PC-9 (cell line): ENCODE measurements at regions not wholly inside any gene's neighbourhood (a gene's known extent, or its start where the extent isn't known, plus 50 kb on each side); places are given as distances from the start of the nearest gene placed in this dataset.

Experiments used
- BruUV-seq: library from RNA; stranded (reverse); fragments of 400-500 nt; replicated peaks from 2 replicates; lab custom pipeline; 2021; lab: Mats Ljungman, UMichigan
- CTCF ChIA-PET: fragments of 300-600 bp; sonication (Branson Sonifier 250); formaldehyde crosslinking; loops from one replicate; lab custom pipeline; 2022; ENCODE audit warnings: antibody characterized with exemption; lab: Charles Lee
- POLR2A ChIA-PET: fragments of 300-600 bp; sonication (Branson Sonifier 250); formaldehyde crosslinking; loops from one replicate; lab custom pipeline; 2022; ENCODE audit warnings: antibody characterized with exemption; ENCODE audit not compliant: unreplicated experiment; lab: Charles Lee
- DNase-seq, 2 experiments: peaks; one replicate each; pipeline versions ENCODE4 v3.0.0 to v3.0.0-alpha.2; 2015 to 2022; ENCODE audit warnings: mixed read lengths in 1 of 2
- H2AFZ ChIP-seq: fragments of 200-600 bp; sonication (generic); 2 replicates; pipeline ENCODE4 v1.8.1; 2017; ENCODE audit warnings: antibody characterized with exemption
- H3F3A ChIP-seq: fragments of 200-600 bp; sonication (generic); 2 replicates; pipeline ENCODE4 v1.8.1; 2017; ENCODE audit warnings: antibody characterized with exemption, mild to moderate bottlenecking, low read depth; ENCODE audit not compliant: insufficient read depth
- H3K27ac ChIP-seq: fragments of 200-600 bp; sonication (generic); 2 replicates; pipeline ENCODE4 v1.6.1; 2016; ENCODE audit warnings: mixed run types
- H3K27me3 ChIP-seq: fragments of 200-600 bp; sonication (generic); 2 replicates; pipeline ENCODE4 v1.6.1; 2016; ENCODE audit warnings: low read depth, mixed run types; ENCODE audit not compliant: insufficient read depth
- H3K36me3 ChIP-seq: fragments of 200-600 bp; sonication (generic); 2 replicates; pipeline ENCODE4 v1.6.1; 2016; ENCODE audit warnings: low read depth, mixed run types
- H3K4me1 ChIP-seq: fragments of 200-600 bp; sonication (generic); replicated peaks from 2 replicates; pipeline ENCODE4 v1.6.1; 2016; ENCODE audit warnings: mixed run types; ENCODE audit not compliant: insufficient read depth
- H3K4me2 ChIP-seq: fragments of 200-600 bp; sonication (generic); 2 replicates; pipeline ENCODE4 v1.6.1; 2017; ENCODE audit warnings: mixed run types
- H3K4me3 ChIP-seq: fragments of 200-600 bp; sonication (generic); 2 replicates; pipeline ENCODE4 v1.6.1; 2016; ENCODE audit warnings: mixed run types
- H3K79me2 ChIP-seq: fragments of 200-600 bp; sonication (generic); 2 replicates; pipeline ENCODE4 v1.6.1; 2017; ENCODE audit warnings: low read depth, mixed run types
- H3K9me2 ChIP-seq: fragments of 200-600 bp; sonication (generic); 2 replicates; pipeline ENCODE4 v1.8.1; 2017; ENCODE audit warnings: mild to moderate bottlenecking; ENCODE audit not compliant: insufficient read depth
- H3K9me3 ChIP-seq: fragments of 200-600 bp; sonication (generic); 2 replicates; pipeline ENCODE4 v1.8.1; 2016; ENCODE audit warnings: low read depth; ENCODE audit not compliant: insufficient read depth
- H4K20me1 ChIP-seq: fragments of 200-600 bp; sonication (generic); 2 replicates; pipeline ENCODE4 v1.8.1; 2017; ENCODE audit not compliant: insufficient read depth
- CTCF ChIP-seq: fragments of 200-600 bp; sonication (generic); conservative IDR thresholded peaks from 2 replicates; pipeline ENCODE4 v1.6.1; 2017; ENCODE audit warnings: mixed run types, antibody characterized with exemption, mild to moderate bottlenecking, moderate library complexity
- EZH2 ChIP-seq: fragments of 200-600 bp; sonication (generic); IDR thresholded peaks from 2 replicates; pipeline ENCODE4 v1.8.0; 2017; ENCODE audit warnings: antibody characterized with exemption, low read depth
- intact Hi-C: fragments of 100-400 bp; cut with micrococcal nuclease; formaldehyde crosslinking; loops from one replicate; pipeline ENCODE4 v1.10.0; 2022; ENCODE audit not compliant: unreplicated experiment

DNA sequence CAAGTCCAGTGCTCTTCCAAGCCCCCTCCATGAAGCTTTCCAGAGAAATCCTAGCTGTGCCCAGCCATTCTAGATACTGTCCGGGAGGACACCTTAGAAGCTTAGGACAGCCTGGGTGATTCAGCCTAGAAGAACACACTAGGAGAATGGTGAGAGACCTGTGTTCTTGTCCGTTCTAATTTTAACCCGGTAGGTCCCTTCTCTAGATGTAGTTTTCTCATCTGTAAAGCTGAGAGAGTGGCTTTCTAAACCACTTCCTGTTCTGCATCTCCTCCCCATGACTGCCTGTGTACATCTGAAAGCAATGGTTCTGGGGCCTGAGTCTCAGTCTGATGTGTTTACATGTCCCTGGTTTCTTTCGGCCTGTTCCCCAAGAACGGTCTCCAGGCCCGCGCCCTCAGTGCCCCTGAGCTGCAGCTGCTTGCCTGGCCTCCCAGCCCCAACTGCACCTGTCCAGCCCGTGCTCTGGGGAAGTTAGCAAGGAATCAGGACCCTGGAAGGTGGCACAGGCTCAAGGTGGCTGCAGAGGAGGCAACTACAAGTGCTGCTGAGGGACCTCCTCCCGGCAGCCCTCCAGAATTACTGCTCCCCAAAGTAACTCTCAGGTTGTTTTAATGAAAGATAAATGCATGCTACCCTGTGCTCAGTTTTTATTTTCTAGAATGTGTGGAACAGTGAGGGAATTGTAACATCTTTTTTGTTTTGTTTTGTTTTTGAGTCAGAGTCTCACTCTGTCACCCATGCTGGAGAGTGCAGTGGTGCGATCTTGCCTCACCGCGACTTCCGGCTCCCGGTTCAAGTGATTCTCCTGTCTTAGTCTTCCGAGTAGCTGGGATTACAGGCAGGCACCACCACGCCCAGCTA is 105.9 kb downstream of the LBH start:
- DNase-seq: no peak
- no peaks in the 10 kb centered on the region for H3K9me3 ChIP-seq
- no peaks in the 10 kb centered on the region for H3K36me3 ChIP-seq
- no peaks in the 10 kb centered on the region for H4K20me1 ChIP-seq
- H3K27me3 ChIP-seq: no peaks in the 10 kb centered on the region
- H3K4me3 ChIP-seq: no peak overlapping the region
- H3K4me2 ChIP-seq: no peak overlapping the region
- no TSS peak for BruUV-seq
- POLR2A ChIA-PET: no interaction called here
- H3K9me2 ChIP-seq: no peaks in the 10 kb centered on the region
- H3F3A ChIP-seq: no peaks in the 10 kb centered on the region; the same call in 1 of the 2 replicates
- no peaks in the 10 kb centered on the region for H3K4me1 ChIP-seq
- H3K27ac ChIP-seq: no peak overlapping the region
- TF ChIP-seq EZH2: no peak
- TF ChIP-seq CTCF: no peak
- CTCF ChIA-PET: no interaction called here
- no peak overlapping the region for H2AFZ ChIP-seq
- intact Hi-C loops: no loop called here
- no peaks in the 10 kb centered on the region for H3K79me2 ChIP-seq

DNA sequence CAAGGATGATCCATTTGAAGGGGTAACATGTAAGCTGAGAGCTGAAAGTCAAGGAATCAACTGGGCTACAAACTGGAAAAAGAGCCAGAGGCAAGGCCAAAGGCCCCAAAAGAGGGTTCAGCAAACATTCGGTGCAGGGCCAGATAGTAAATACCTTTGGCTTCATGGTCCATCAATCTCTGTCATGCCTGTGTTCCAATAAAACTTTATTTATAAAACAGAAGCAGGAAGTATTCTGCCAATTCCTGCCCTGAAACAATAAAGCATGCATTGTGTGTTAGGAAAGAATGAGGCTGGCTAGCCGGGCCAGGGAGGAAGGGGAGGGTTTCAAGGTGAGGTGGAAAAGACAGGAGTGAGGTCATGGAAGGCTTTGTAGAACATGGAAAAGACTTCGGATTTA is 107.1 kb downstream of the LBH start:
- TF ChIP-seq CTCF (no peak), EZH2 (no peak)
- H3K9me3 ChIP-seq: 0 out of 2 replicates have a peak, but pooled peaks cover 2% of the 10 kb centered on the region

DNA sequence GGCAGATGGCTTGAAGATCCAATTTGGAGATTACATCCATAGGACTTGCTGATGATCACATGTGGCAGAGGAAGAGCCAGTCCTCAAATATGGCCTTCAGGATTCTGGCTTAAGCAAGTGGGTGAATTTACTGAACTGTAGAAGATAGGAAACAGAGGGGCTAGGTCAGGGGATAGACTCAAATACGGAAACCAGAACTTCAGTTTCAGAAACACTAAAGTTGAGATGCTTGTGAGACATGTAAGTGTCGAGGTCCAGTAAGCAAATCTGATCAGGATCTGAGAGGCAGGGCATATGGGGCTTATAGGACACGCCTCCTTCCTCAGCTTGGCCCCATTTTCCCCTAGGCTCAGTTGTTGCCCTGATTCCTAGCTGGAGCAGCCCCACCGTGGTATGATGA is 107.7 kb downstream of the LBH start:
- CTCF ChIA-PET: no interaction called here
- Histone ChIP-seq H3K4me3 (no peak overlapping the region), H3K27ac (no peak overlapping the region), H3K79me2 (no peaks in the 10 kb centered on the region), H3K4me1 (no peaks in the 10 kb centered on the region), H2AFZ (no peak overlapping the region), H3K9me2 (no peaks in the 10 kb centered on the region), H3K4me2 (no peak overlapping the region), H4K20me1 (no peaks in the 10 kb centered on the region), H3K27me3 (no peaks in the 10 kb centered on the region), H3K9me3 (peaks cover 7% of the 10 kb centered on the region; the same call in 1 of the 2 replicates), H3K36me3 (no peaks in the 10 kb centered on the region), H3F3A (no peaks in the 10 kb centered on the region)
- no TSS peak for BruUV-seq
- no peak for DNase-seq
- TF ChIP-seq CTCF (no peak), EZH2 (no peak)
- intact Hi-C loops: no loop called here
- POLR2A ChIA-PET: no interaction called here

More for the DNA sequence above, 107.1 kb downstream of the LBH start:
- Histone ChIP-seq H3K4me2 (no peak overlapping the region), H3K79me2 (no peaks in the 10 kb centered on the region), H3K4me3 (no peak overlapping the region), H3K9me2 (no peaks in the 10 kb centered on the region), H3K27me3 (no peaks in the 10 kb centered on the region), H2AFZ (no peak overlapping the region), H3F3A (no peaks in the 10 kb centered on the region), H3K27ac (no peak overlapping the region), H3K4me1 (no peaks in the 10 kb centered on the region), H3K36me3 (no peaks in the 10 kb centered on the region), H4K20me1 (no peaks in the 10 kb centered on the region)
- BruUV-seq: no TSS peak
- DNase-seq: no peak
- intact Hi-C loops: no loop called here
- ChIA-PET POLR2A (no interaction called here), CTCF (interaction anchor here (0.5 kb wide), 1 partner anchor 19 kb away, joined by 12 read pairs; no protein-coding TSS in a partner anchor)
